Smooth muscle cell (in vitro differentiated cells): ENCODE measurements at regions not wholly inside any gene's neighbourhood (a gene's known extent, or its start where the extent isn't known, plus 50 kb on each side); places are given as distances from the start of the nearest gene placed in this dataset.

Source experiments
- DNase-seq: peaks from one replicate; lab custom pipeline; 2025; ENCODE audit not compliant: unreplicated experiment; lab: John Stamatoyannopoulos, UW
- H2AFZ ChIP-seq: fragments of 200-600 bp; sonication (generic); 2 replicates; pipeline ENCODE4 v1.6.0; 2016; ENCODE audit warnings: antibody characterized with exemption, low read depth, mild to moderate bottlenecking
- H3F3A ChIP-seq: fragments of 200-600 bp; sonication (generic); 2 replicates; pipeline ENCODE4 v1.6.0; 2017; ENCODE audit warnings: antibody characterized with exemption, low read depth
- H3K27ac ChIP-seq: fragments of 200-600 bp; sonication (generic); 2 replicates; pipeline ENCODE4 v1.5.1; 2016; ENCODE audit warnings: low read depth, mild to moderate bottlenecking
- H3K27me3 ChIP-seq: fragments of 200-600 bp; sonication (generic); 2 replicates; pipeline ENCODE4 v1.6.1; 2016; ENCODE audit warnings: low read depth, mild to moderate bottlenecking
- H3K36me3 ChIP-seq: fragments of 200-600 bp; sonication (generic); 2 replicates; pipeline ENCODE4 v1.5.1; 2016; ENCODE audit warnings: low read depth
- H3K4me1 ChIP-seq: fragments of 200-600 bp; sonication (generic); 2 replicates; pipeline ENCODE4 v1.5.1; 2016; ENCODE audit warnings: low read depth
- H3K4me2 ChIP-seq: fragments of 200-600 bp; sonication (generic); 2 replicates; pipeline ENCODE4 v1.6.0; 2016; ENCODE audit warnings: mild to moderate bottlenecking
- H3K4me3 ChIP-seq: fragments of 200-600 bp; sonication (generic); 2 replicates; pipeline ENCODE4 v1.5.1; 2016; ENCODE audit warnings: mild to moderate bottlenecking
- H3K79me2 ChIP-seq: fragments of 200-600 bp; sonication (generic); 2 replicates; pipeline ENCODE4 v1.6.0; 2016; ENCODE audit warnings: low read depth, mild to moderate bottlenecking
- H3K9ac ChIP-seq: fragments of 200-600 bp; sonication (generic); 2 replicates; pipeline ENCODE4 v1.6.0; 2016; ENCODE audit warnings: low read depth
- H3K9me3 ChIP-seq: fragments of 200-600 bp; sonication (generic); replicated peaks from 2 replicates; pipeline ENCODE4 v1.5.1; 2016; ENCODE audit warnings: low read depth
- H4K20me1 ChIP-seq: fragments of 200-600 bp; sonication (generic); 2 replicates; pipeline ENCODE4 v1.6.0; 2016; ENCODE audit warnings: low read depth
- WGBS: methylation state at CpG from one replicate; pipeline ENCODE4 v1.1.7; 2016; ENCODE audit warnings: low lambda C conversion rate; 5-methylcytosine and 5-hydroxymethylcytosine counted together
- TF ChIP-seq, protein P1 (sequence below): fragments of 200-600 bp; sonication (generic); IDR thresholded peaks from 2 replicates; pipeline ENCODE4 v1.5.1; 2017; ENCODE audit warnings: borderline replicate concordance, mild to moderate bottlenecking, antibody characterized with exemption; ENCODE audit not compliant: insufficient read depth, poor library complexity, severe bottlenecking

DNA sequence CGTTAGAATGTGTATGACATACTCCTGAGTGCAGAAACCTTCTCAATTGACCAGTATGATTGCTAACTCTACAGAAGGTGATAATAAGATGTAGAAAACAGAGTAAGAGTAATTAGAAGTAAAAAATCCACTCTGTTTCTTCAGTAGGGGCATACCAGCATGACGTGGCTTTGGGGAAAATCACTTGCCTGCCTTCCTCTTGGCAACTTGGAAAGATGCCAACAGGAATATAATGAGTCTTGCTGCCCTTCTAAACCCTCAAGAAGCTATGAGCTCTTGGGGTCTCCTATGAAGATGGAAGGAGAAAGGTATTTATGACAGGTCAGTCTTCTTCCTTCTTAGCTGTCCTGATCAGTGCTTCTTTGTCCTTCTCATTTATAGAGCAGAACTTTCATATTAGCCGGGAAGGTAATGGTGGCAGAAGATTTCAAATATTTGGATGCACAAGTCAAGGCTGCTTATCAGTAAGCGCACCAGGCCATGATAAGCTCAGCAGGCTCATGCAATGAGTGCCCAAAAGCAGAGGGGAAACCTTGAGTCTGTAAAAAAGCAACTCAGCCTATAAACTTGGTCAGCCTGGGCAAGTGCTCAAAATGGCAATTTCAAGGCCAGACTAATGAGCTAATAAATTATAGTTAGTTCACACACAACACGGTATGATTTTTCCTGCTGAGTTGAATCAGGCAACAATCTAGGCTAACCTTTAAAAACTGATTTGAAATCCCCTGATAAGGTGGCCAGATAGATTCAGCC is 69.7 kb upstream of the PPARGC1A start:
- Histone ChIP-seq H3K27me3 (peaks cover 3% of the 10 kb centered on the region), H3K9ac (no peak overlapping the region), H3K27ac (no peak overlapping the region), H3K4me2 (no peak overlapping the region), H3K36me3 (no peaks in the 10 kb centered on the region), H3K4me1 (no peaks in the 10 kb centered on the region), H3F3A (no peaks in the 10 kb centered on the region), H3K79me2 (no peaks in the 10 kb centered on the region), H2AFZ (no peak overlapping the region), H3K9me3 (no peaks in the 10 kb centered on the region), H4K20me1 (no peaks in the 10 kb centered on the region), H3K4me3 (no peak overlapping the region)
- TF ChIP-seq, protein P1, sequence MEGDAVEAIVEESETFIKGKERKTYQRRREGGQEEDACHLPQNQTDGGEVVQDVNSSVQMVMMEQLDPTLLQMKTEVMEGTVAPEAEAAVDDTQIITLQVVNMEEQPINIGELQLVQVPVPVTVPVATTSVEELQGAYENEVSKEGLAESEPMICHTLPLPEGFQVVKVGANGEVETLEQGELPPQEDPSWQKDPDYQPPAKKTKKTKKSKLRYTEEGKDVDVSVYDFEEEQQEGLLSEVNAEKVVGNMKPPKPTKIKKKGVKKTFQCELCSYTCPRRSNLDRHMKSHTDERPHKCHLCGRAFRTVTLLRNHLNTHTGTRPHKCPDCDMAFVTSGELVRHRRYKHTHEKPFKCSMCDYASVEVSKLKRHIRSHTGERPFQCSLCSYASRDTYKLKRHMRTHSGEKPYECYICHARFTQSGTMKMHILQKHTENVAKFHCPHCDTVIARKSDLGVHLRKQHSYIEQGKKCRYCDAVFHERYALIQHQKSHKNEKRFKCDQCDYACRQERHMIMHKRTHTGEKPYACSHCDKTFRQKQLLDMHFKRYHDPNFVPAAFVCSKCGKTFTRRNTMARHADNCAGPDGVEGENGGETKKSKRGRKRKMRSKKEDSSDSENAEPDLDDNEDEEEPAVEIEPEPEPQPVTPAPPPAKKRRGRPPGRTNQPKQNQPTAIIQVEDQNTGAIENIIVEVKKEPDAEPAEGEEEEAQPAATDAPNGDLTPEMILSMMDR, result no peak
- DNase-seq, result no peak
- WGBS, result 79% methylated on average over 5 of the region's 5 CpGs

DNA sequence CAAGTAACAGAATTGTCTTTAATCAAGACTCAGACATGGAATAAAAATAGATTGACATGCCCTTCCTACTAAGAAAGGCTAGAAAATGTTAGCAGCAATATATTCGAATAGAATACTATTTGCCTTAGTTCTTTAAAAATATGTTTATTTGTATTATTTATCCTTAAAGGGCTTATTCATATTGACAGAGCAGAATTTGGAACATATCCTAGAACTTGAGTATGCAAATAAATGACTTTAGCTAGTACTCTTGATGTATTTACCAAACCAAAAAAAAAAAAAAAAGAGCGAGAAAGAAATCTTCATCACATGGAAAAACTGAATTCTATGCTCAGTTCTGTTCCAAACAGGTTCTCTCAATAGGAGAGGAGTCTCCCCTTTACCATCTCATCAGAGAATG is 68.9 kb upstream of the PPARGC1A start:
- no peaks in the 10 kb centered on the region for H3K36me3 ChIP-seq
- H3K27ac ChIP-seq, result no peak overlapping the region
- H3K27me3 ChIP-seq, result peaks cover 3% of the 10 kb centered on the region
- DNase-seq, result no peak
- no peak overlapping the region for H3K4me2 ChIP-seq
- no peaks in the 10 kb centered on the region for H3K9me3 ChIP-seq
- H4K20me1 ChIP-seq, result no peaks in the 10 kb centered on the region
- no peak overlapping the region for H2AFZ ChIP-seq
- H3K9ac ChIP-seq, result no peak overlapping the region
- WGBS, result 89% methylated on average over 2 of the region's 2 CpGs
- TF ChIP-seq, protein P1, result no peak
- no peak overlapping the region for H3K4me3 ChIP-seq
- no peaks in the 10 kb centered on the region for H3K79me2 ChIP-seq
- no peaks in the 10 kb centered on the region for H3K4me1 ChIP-seq
- H3F3A ChIP-seq, result no peaks in the 10 kb centered on the region

DNA sequence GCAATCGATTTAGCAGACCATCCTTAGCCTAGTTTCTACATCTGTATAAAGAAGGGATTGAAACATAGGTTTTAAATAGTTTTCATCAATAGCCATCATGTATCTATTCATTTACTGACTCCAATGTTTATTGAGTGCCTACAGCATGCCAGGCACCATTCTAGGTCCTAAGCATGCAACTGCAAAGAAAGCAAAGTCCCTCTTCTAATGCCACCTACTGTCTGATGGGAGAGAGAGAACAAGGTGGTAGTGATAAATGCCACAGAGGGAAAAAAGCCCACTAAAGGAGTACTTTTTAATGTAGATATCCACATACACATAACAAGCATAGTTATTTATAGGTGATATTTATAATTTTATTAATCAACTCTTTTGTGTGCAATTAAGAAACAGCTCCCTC is 67.6 kb upstream of the PPARGC1A start:
- Histone ChIP-seq H3K9me3 (no peaks in the 10 kb centered on the region), H3K27me3 (no peaks in the 10 kb centered on the region), H4K20me1 (no peaks in the 10 kb centered on the region), H3K27ac (no peak overlapping the region), H3K79me2 (no peaks in the 10 kb centered on the region), H3K36me3 (no peaks in the 10 kb centered on the region), H2AFZ (no peak overlapping the region), H3K9ac (no peak overlapping the region), H3F3A (no peaks in the 10 kb centered on the region), H3K4me1 (no peaks in the 10 kb centered on the region), H3K4me2 (no peak overlapping the region), H3K4me3 (no peak overlapping the region)
- 100% methylated on average over 1 of the region's 1 CpG for WGBS
- DNase-seq, result no peak
- TF ChIP-seq, protein P1, result no peak
